HG03045 (cell line): ENCODE measurements at regions not wholly inside any gene's neighbourhood (a gene's known extent, or its start where the extent isn't known, plus 50 kb on each side); places are given as distances from the start of the nearest gene placed in this dataset.

Experiments used
- ATAC-seq: cut with Tn5 transposase; IDR thresholded peaks from one replicate; pipeline ENCODE4 v1.9.1; 2021; ENCODE audit warnings: mild to moderate bottlenecking, moderate library complexity; ENCODE audit not compliant: unreplicated experiment

GRCh38 chr11:112778091-112778876, 182.9 kb upstream of the NCAM1 start:
- ATAC-seq = no peak

DNA sequence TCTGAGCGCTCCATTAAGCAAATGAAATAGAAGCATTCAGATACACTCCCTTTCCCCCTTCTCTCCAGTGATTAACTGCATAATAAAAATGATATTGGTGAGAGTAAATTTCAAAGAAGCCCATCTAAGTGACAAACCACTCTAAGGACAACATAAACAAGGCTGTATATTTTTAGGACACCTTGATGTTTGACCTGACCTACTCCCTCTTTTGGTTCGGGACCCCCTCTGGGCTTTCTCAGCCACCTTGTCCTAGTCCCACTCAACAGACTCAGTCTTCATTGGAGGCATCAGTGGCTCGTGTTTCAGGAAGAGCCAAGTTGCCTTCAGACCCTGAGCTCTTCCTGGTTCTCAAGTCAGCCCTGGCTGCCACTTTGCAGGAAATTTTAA, 182.3 kb upstream of the NCAM1 start:
- ATAC-seq = no peak

DNA sequence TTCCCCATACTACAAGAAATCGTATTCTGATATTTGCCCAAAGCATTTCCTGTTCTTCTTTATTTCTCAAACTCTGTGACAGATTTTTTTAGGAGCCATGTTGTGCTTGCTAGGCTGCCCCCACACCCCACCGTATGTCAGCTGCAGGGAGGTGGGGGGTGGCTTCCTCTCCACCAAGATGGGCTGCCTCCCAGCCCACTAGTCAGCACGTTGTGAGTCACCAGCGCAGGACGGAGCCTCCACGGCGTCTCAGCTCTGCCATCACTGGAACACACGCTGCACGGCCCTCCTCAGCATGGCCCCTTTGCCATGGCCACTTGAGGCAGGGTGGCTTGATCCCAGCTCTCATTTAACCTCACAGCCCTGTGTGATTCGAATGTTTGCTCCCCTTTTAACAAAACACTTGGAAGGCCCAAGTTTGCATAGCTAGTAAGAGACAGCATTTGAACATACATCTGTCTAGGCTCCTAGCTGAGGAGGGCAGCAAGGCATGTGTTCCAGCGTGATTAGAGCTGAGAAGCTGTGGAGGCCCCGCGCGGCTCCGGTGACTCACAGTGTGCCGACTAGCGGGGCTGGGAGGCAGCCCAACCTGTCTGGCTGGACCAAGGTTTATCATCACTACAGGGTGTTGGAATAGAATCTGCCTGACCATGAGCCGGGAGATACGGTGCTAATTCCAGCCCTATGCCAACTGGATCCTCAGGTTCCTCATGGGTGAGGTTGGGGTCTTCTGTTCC, 180.7 kb upstream of the NCAM1 start:
- ATAC-seq = no peak

- ATAC-seq = no peak
Measured at GRCh38 chr11:112783945-112784322, 177.3 kb upstream of the NCAM1 start.

- no peak for ATAC-seq
Measured at GRCh38 chr11:112784323-112785073, 176.7 kb upstream of the NCAM1 start.

- no peak for ATAC-seq
Measured at GRCh38 chr11:112785149-112785548, 176.1 kb upstream of the NCAM1 start.

DNA sequence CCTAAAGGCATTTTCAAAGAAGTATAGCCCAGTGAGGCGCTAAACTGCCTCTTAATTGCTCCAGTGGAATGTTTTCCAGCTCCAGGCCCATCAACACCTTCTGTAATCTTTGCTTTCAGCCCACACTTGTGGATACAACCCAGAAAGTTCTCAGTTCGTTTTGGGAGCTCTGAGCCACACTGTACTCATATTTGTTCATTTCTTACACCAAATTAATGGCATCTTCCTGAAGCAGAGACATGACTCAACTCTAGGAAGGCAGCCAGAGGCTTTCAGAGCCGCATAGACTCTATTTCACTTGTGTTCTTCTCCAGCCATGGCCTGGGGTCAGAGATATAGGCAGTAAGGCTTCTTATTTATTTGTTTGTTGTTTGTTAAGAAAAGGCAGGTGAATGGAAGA, 175.5 kb upstream of the NCAM1 start:
- no peak for ATAC-seq

GRCh38 chr11:112786196-112786595, 175.0 kb upstream of the NCAM1 start:
- ATAC-seq = no peak

- no peak for ATAC-seq
Measured at GRCh38 chr11:112786886-112787530, 174.2 kb upstream of the NCAM1 start.

DNA sequence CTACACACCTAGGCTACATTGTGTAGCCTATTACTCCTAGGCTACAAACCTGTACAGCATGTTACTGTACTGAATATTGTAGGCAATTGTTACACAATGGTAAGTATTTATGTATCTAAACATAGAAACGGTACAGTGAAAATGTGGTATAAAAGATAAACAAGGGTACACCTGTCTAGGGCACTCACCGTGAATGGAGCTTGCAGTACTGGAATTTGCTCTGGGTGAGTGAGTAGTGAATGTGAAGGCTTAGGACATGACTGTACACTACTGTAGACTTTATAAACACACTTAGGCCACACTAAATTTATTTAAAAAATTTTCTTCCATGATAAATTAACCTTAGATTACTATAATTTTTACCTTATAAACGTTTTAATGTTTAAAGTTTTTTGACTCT, 171.7 kb upstream of the NCAM1 start:
- no peak for ATAC-seq

DNA sequence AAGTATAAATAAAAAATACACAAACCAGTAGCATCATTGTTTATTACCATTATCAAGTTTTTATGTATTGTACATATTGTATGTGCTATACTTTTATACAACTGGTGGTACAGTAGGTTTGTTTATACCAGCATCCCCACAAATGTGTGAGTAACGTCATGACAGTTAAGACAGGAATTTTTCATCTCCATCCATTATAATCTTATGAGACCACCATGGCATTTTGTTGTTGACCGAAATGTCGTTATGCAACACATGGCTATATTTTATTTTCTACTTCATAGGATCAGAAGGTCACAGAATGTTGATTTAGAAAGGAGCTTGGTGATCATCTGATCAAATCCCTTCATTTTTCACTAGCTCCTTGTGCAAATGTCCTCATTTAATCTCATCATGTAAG, 170.9 kb upstream of the NCAM1 start:
- ATAC-seq = no peak

GRCh38 chr11:112792070-112792469, 169.2 kb upstream of the NCAM1 start:
- ATAC-seq = no peak

DNA sequence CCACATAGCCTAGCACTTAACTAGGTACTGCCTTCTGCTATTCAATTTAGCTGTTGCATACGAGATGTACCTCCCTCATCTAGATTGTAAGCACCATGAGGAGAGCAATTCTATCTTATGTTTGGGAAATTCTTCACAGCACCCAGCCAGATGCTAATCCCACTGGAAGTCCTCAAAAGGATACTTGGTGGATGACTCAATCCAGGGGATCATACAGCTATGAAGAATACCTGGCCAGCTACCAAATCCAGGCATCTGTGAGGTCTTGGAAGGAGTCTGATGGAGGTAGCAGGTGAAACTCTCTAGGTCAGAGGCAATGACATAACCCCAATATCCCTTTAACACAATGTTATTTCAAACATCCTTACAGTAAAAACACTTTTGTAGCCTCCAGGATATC, 167.8 kb upstream of the NCAM1 start:
- no peak for ATAC-seq

DNA sequence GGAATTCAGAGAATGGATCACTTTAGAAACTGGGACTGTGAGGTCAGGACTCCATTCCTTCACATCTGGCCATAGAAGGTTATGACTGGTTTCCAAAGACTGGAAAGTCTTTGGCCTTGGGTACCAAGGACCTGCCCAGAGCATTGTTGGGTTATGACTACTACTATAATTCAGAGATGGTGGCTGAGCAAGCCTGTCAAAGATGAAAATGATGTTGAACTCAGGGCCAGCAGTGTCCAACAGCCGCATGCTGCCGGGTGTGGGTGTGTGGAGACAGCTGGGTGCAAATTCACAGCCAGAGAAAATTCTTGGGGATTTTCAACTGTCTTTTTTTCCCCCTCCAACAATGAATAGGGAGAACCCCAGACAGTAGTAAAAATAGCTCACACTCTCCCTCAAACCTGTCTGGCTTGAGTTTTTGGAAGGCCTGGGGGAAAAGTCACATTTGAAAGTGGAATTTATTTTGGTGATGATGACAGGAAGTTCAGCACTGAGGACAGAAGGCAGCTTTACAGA, 166.8 kb upstream of the NCAM1 start:
- ATAC-seq = no peak

DNA sequence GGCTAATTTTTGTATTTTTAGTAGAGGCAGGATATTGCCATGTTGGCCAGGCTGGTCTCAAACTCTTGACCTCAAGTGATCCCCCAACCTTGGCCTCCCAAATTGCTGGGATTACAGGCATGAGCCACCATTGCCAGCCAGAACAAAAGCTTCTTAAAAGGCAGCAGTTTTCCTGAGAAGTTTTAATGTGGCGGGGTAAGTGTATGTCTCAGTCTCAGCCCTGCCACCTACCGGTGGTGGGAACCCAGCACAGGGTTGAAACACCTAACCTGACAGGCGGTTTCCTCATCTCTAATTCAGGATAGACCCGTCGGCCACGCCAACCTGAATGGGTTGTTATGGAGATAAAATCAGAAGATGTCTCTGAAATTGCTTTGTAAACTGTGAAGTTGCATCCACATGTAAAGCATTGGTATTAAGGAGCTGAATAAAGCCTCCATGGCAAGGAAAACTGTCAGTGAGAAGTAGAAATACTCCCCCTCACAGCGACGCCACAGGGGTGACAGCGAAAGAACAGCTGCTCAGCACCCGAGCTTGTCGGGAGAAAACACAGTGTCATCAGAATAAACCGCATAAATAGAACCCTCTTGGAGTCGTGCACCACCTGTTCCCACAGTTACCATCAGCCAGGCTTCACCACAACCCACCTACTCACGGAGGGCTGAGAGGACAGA, 165.9 kb upstream of the NCAM1 start:
- ATAC-seq = no peak

DNA sequence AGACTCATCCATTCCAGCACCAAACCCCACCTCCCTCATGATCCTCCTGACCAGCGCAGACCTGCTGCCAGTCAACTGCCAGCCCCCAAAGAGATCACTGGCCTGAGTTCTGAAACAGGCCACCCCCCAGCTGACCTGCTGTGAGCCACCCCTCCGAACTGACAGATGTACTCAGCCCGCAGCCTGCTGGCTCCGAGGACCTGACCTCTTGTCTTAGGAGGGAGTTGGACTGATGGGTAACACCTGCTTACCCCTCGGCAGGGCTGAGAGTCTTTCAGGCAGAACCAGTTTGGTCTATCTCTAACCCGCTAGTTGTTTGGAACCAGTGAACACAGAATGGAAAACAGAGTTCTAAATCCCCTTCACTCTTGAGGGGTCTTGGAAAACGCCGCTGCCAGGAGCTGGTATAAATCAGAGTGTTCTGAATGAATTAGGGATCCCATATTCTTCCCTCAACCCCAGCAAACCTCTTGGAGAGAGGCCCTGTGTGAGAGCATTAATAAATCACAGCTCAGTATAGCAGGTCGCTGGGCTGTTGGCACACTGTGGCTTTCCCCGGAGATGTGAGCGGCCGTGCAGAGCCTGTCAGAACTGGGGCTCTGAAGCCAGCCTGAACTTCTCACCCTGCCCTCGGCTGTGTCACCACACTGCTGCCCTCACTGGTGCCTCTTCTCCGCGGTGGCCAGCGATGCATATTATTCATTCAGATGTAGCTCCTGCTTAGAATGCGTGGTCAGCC, 165.1 kb upstream of the NCAM1 start:
- no peak for ATAC-seq

- no peak for ATAC-seq
Measured at GRCh38 chr11:112797092-112797491, 164.1 kb upstream of the NCAM1 start.

- ATAC-seq = no peak
Measured at GRCh38 chr11:112797648-112798293, 163.4 kb upstream of the NCAM1 start.
